K562 (cell line): ENCODE measurements at regions not wholly inside any gene's neighbourhood (a gene's known extent, or its start where the extent isn't known, plus 50 kb on each side); places are given as distances from the start of the nearest gene placed in this dataset.

Experiments used
- KLF13 ChIP-seq: fragments of 450-650 bp; IDR thresholded peaks from 2 replicates; pipeline ENCODE4 v1.6.1; 2016; ENCODE audit warnings: missing genetic modification characterization, low read depth, mild to moderate bottlenecking, missing compliant biosample characterization, moderate library complexity, borderline replicate concordance
- POLR2A ChIP-seq: fragments of 450-650 bp; conservative IDR thresholded peaks from 2 replicates; pipeline ENCODE4 v1.6.1; 2016
- TRIM24 ChIP-seq, 2 experiments: fragments of 450-650 bp; IDR thresholded peaks; 2 replicates each; pipeline ENCODE4 v1.6.1; 2016
- TF ChIP-seq, protein P1 (sequence below), 2 experiments: fragments of 450-650 bp; formaldehyde crosslinking in 1 of 2; IDR thresholded peaks; 2 replicates each; pipeline versions ENCODE4 v1.4.0 to v1.6.1; 2014 to 2020; ENCODE audit warnings: mild to moderate bottlenecking in 2 of 2, borderline replicate concordance in 1 of 2, low read depth in 1 of 2
- TF ChIP-seq, protein P2 (sequence below), 3 experiments: IDR thresholded peaks in 2 of 3; conservative IDR thresholded peaks in 1 of 3; 2 replicates each; pipeline ENCODE4 v1.5.1; 2011 to 2012; ENCODE audit warnings: low read length in 3 of 3, mild to moderate bottlenecking in 3 of 3, control low read depth in 2 of 3, improper control_type of control experiment in 1 of 3, inconsistent platforms in 1 of 3, low read depth in 1 of 3, mixed read lengths in 1 of 3, moderate library complexity in 1 of 3; ENCODE audit not compliant: insufficient read depth in 2 of 3
- TF ChIP-seq, protein P3 (sequence below): sonication (generic); formaldehyde crosslinking; IDR thresholded peaks from 2 replicates; pipeline ENCODE4 v1.9.0; 2022; ENCODE audit warnings: mild to moderate bottlenecking, missing genetic modification reagents
- TF ChIP-seq, protein P4 (sequence below): sonication (generic); formaldehyde crosslinking; IDR thresholded peaks from 2 replicates; pipeline ENCODE4 v1.5.0; 2020; ENCODE audit warnings: missing genetic modification reagents

DNA sequence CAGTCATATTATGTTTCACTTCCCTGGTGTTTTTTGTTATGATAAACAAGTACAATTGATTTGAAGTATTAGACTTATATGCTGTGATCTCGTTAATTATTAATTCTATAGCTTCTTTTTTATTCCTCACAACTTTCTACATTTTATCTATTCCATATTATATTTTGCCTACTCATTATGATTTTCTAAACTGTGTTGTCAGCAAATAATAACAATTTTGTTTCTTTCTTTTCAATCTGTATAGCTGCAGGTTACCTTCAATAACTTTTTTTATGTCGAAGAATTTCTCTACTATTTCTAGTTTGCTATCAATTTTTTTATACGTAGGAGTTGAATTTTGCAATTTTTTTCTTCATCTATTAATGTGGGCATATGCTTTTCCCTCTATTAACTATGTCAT is 304.4 kb downstream of the PCDH17 start:
- TF ChIP-seq, protein P1, sequence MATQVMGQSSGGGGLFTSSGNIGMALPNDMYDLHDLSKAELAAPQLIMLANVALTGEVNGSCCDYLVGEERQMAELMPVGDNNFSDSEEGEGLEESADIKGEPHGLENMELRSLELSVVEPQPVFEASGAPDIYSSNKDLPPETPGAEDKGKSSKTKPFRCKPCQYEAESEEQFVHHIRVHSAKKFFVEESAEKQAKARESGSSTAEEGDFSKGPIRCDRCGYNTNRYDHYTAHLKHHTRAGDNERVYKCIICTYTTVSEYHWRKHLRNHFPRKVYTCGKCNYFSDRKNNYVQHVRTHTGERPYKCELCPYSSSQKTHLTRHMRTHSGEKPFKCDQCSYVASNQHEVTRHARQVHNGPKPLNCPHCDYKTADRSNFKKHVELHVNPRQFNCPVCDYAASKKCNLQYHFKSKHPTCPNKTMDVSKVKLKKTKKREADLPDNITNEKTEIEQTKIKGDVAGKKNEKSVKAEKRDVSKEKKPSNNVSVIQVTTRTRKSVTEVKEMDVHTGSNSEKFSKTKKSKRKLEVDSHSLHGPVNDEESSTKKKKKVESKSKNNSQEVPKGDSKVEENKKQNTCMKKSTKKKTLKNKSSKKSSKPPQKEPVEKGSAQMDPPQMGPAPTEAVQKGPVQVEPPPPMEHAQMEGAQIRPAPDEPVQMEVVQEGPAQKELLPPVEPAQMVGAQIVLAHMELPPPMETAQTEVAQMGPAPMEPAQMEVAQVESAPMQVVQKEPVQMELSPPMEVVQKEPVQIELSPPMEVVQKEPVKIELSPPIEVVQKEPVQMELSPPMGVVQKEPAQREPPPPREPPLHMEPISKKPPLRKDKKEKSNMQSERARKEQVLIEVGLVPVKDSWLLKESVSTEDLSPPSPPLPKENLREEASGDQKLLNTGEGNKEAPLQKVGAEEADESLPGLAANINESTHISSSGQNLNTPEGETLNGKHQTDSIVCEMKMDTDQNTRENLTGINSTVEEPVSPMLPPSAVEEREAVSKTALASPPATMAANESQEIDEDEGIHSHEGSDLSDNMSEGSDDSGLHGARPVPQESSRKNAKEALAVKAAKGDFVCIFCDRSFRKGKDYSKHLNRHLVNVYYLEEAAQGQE (IDR thresholded peaks at IDR 0.05; ENCODE audit: borderline replicate concordance) = no peak
- TF ChIP-seq, protein P1 (CRISPR knock-in tag; IDR thresholded peaks at IDR 0.05; ENCODE audit: low read depth) = no peak
- TF ChIP-seq, protein P2, sequence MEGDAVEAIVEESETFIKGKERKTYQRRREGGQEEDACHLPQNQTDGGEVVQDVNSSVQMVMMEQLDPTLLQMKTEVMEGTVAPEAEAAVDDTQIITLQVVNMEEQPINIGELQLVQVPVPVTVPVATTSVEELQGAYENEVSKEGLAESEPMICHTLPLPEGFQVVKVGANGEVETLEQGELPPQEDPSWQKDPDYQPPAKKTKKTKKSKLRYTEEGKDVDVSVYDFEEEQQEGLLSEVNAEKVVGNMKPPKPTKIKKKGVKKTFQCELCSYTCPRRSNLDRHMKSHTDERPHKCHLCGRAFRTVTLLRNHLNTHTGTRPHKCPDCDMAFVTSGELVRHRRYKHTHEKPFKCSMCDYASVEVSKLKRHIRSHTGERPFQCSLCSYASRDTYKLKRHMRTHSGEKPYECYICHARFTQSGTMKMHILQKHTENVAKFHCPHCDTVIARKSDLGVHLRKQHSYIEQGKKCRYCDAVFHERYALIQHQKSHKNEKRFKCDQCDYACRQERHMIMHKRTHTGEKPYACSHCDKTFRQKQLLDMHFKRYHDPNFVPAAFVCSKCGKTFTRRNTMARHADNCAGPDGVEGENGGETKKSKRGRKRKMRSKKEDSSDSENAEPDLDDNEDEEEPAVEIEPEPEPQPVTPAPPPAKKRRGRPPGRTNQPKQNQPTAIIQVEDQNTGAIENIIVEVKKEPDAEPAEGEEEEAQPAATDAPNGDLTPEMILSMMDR (IDR thresholded peaks at IDR 0.05 in 2 of 3, conservative IDR thresholded peaks at IDR 0.05 in 1 of 3; ENCODE audit: insufficient read depth in 2 of 3, low read depth in 1 of 3, low read length in 3 of 3) = no peak
- TF ChIP-seq TRIM24 (IDR thresholded peaks at IDR 0.05) (no peak), KLF13 (no peak), POLR2A (no peak)
- TF ChIP-seq, protein P3, sequence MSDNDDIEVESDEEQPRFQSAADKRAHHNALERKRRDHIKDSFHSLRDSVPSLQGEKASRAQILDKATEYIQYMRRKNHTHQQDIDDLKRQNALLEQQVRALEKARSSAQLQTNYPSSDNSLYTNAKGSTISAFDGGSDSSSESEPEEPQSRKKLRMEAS (CRISPR knock-in tag) = no peak
- TF ChIP-seq, protein P4, sequence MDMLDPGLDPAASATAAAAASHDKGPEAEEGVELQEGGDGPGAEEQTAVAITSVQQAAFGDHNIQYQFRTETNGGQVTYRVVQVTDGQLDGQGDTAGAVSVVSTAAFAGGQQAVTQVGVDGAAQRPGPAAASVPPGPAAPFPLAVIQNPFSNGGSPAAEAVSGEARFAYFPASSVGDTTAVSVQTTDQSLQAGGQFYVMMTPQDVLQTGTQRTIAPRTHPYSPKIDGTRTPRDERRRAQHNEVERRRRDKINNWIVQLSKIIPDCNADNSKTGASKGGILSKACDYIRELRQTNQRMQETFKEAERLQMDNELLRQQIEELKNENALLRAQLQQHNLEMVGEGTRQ (CRISPR knock-in tag) = no peak
